NCI-H2196 (cell line): ENCODE measurements at regions not wholly inside any gene's neighbourhood (a gene's known extent, or its start where the extent isn't known, plus 50 kb on each side); places are given as distances from the start of the nearest gene placed in this dataset.
"Not testable (repeated sequence)": the region's sequence is repeated elsewhere in the genome, so short reads cannot be mapped to it uniquely, and the experiment has no call there.

Source experiments
- DNase-seq: peaks from one replicate; lab custom pipeline; 2025; ENCODE audit not compliant: unreplicated experiment; lab: John Stamatoyannopoulos, UW

GRCh38 chr10:34911661-34912205, 96.6 kb upstream of the PARD3 start:
- DNase-seq = no peak

DNA sequence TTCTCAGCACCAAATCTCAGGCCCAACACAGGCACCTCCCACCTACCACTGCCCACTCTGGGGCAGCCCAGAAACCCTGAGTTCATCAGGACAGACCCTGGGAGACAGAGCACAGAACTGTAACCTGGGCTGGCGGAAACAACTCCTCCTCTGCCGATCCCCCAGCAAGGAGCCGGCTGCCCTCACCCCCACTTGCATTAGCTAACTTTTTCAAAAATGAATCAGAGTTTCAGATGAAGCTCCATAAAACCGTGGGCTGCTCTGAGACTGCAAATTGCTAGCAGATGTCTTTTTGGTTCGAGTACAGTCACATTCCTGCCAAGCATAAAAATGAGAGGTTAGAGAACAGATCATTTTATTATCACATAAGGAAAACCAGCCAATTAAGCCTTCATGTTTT, 93.4 kb upstream of the PARD3 start:
- DNase-seq = no peak

DNA sequence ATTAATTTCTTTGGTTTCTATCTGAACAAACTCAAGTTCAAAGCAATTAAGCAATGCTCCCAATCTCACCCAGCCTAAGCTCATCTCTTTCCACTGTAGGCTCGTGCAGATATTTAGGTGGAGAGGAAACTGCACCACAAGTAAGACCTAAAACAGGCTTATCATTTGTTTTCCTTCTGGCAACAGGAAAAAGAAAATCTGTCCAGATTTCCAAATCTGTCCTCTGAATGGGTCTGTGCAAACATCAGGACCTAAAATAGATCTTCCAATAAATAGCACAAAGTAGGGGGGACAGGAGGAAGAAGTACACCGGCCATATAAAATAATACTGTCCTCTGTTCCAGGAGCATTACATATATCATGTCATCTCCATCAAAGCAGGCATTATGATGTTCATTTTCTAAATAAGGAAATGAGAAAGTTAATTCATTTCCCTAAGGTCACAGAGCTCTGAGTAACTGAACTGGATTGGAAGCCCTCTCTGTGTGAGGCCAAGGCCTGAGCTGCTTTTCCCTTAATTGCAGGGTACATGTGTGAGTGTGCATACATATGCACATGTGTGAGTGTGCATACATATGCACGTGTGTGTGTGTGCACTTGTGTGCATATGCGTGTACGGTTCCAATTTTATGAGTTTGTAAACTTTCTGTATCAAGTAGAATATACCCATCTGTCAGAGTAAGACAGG, 92.8 kb upstream of the PARD3 start:
- DNase-seq = no peak

GRCh38 chr10:34906067-34906965, 91.2 kb upstream of the PARD3 start:
- DNase-seq = peak; percentile 73

DNA sequence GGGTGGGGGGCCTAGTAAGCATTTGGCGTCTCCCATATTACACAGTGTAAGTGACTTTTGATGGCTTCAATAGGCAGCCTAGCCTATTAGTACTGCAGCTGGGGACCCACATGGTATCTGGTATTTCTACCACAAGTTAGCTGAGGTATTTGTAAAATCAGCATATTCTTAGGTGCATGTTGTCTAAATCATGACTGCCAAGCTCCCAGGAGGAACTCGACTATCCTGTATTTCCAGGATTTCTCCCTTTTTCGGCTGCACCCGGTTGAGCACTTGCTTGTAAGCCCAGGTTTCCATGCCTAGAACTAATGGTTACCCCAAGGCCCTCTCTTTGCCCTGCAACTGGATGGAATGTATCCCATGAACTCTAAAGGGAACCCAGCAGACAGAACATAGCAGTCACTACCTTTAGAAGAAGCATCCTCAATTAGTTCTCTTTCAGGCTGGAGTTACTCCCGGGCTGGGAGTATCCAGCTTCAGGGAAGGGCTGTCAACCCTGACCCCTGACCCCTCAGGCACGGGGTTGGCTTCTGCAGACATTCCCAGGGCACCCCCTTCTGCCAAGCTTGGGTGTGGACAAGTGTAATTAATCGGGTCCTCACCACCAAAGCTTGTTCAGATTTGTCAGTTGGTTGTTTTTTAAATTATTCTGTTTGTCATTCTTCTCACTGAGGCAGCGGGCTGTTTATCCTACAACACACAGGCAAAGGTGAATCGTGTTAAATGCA, 90.3 kb upstream of the PARD3 start:
- DNase-seq = no peak

DNA sequence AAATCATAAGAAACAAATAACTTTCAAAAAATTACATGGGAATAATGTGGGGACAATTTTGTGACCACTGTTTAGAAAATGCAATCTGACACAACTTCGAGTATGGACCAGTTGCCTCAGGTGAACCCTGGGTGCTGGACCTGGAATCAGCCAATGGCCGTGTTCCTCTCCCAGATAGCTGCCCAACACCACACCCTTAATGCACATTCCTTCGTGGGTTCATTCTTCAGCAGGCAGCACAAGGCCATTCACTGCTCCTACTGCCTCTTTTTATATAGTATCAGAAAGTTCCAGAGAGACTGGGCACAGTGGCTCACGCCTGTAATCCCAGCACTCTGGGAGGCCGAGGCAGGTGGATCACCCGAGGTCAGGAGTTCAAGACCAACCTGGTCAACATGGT, 89.1 kb upstream of the PARD3 start:
- no peak for DNase-seq

- DNase-seq = no peak
Measured at GRCh38 chr10:34899161-34899560, 84.1 kb upstream of the PARD3 start.

DNA sequence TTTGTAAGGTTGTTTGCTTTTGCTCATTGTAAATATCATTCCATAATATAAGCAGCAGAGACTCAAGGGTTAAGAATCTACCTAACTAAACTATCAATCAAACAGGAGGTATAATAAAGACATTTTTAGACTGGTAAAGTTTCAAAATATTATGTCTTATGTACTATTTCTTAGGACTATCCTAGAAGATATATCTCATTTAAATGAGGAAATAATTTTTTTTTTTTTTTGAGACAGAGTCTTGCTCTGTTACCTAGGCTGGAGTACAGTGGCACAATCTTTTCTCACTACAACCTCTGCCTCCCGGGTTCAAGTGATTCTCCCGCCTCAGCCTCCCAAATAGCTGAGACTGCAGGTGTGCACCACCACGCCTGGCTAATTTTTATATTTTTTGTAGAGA, 80.9 kb upstream of the PARD3 start:
- DNase-seq = no peak

DNA sequence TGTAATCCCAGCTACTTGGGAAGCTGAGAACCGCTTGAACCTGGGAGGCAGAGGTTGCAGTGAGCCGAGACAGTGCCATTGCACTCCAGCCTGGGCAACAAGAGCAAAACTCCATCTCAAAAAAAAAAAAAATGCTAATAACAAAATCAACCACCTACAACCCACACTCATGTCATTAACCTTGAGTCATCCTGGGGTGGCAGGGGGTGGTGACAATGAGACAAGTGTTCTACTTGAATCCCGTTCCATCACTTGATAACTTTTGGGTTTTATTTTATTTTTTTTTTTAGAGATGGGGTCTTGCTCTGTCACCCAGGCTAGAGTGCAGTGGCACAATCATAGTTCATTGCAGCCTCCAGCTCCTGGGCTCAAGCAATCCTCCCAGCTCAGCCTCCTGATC, 80.0 kb upstream of the PARD3 start:
- DNase-seq = not testable (repeated sequence)

DNA sequence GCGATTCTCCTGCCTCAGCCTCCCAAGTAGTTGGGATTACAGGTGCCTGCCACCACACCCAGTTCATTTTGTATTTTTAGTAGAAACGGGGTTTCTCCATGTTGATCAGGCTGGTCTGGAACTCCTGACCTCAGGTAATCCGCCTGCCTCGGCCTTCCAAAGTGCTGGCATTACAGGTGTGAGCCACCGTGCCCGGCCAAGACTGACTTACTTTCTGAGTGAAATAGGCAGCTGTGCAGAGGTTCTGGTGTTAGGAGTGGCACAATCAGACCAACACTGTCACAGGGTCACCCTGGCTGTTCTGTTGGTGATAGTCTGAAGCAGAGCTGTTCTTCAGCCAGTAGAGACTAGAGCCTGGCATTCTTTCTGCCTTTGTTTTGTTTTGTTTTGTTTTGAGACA, 77.4 kb upstream of the PARD3 start:
- not testable (repeated sequence) for DNase-seq

- no peak for DNase-seq
Measured at GRCh38 chr10:34890939-34891338, 75.8 kb upstream of the PARD3 start.

GRCh38 chr10:34889004-34889869, 74.1 kb upstream of the PARD3 start:
- no peak for DNase-seq

DNA sequence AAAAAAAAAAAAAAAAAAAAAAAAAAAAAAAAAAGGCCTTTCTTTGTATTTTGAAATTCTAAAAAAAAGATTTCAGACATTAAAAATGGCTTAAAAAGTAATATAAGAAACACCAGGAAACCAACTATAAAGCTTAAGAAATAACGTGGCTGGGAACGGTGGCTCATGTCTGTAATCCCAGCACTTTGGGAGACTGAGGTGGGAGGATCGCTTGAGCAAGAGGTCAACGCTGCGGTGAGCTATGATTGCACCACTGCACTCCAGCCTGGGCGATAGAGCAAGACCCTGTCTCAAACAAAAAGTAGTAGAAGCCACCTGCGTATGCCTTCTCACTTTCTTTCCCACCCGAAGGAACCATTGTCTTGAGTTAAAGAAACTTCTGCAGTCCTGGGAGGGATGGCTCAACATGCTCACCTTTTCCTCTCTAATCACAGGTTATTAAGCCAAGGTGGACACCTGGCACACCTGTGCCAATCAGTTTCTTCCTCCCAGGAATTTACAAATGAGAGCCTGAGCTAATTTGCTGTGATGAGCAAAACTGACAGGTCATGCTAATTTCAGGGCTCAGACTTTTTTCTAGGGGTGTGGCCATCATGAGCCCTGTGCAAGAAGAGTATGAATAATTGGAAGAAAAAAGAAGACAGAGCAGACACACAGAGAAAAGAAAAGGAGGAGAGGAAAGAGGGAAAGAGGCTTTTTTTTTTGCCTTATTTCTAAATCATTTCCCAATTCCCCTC, 72.0 kb upstream of the PARD3 start:
- no peak for DNase-seq

- no peak for DNase-seq
Measured at GRCh38 chr10:34885898-34886297, 70.8 kb upstream of the PARD3 start.

GRCh38 chr10:34885011-34885410, 69.9 kb upstream of the PARD3 start:
- no peak for DNase-seq

GRCh38 chr10:34884272-34884952, 69.3 kb upstream of the PARD3 start:
- DNase-seq = no peak

GRCh38 chr10:34880817-34881216, 65.7 kb upstream of the PARD3 start:
- DNase-seq = no peak

- not testable (repeated sequence) for DNase-seq
Measured at GRCh38 chr10:34878651-34879050, 63.6 kb upstream of the PARD3 start.

DNA sequence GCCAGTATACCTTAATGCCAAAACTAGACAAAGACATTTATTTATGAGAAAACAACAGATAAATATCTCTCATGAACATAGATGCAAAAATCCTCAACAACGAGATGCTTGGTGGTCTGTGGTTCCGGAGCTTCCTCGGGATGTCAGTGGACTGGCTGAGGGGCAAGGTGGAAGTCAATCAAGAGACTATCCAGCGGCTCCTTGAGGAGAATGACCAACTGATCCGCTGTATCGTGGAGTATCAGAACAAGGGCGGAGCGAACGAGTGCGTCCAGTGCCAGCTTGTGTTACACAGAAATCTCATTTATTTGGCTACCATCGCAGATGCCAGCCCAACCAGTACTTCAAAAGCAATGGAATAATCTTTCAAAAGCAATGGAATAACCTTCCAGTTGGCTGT, 60.0 kb upstream of the PARD3 start:
- no peak for DNase-seq
